ENCODE measurements at regions not wholly inside any gene's neighbourhood (a gene's known extent, or its start where the extent isn't known, plus 50 kb on each side); places are given as distances from the start of the nearest gene placed in this dataset.

DNA sequence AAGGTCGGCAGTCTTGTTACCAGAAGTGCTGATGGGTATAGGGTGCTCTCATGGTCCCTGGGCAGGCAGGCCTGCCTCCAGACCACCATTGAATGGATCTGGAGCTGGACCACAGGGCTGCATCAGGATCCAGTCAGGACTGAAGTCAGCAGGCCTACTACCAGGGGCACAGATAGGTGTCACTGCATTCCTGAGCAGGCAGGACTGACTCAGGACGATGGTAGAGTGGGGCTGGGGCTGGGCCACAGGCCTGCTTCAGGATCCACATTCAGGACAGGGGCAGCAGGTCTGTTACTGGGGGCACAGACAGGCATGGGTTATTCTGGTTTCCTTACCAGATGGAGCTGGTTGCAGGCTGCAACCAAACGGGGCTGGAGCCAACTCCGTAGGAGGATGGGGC is 51.4 kb upstream of the MAP3K4 start:
- in situ Hi-C loops (cut with HindIII; ENCODE audit: low pct_unique_long_range_greater_than_20kb, low sequenced_read_pairs), result no loop called here
- DNase-seq (ENCODE audit: low read depth in 1 of 2, low spot score in 1 of 2), result no peak
- no peak for TF ChIP-seq JUND (IDR thresholded peaks at IDR 0.05; ENCODE audit: low read depth)

Data from T47D (cell line).